CD4-positive, alpha-beta T cell (primary cell): ENCODE measurements at regions not wholly inside any gene's neighbourhood (a gene's known extent, or its start where the extent isn't known, plus 50 kb on each side); places are given as distances from the start of the nearest gene placed in this dataset.

Experiments used
- ATAC-seq: fragments of 200-7000 bp; cut with Tn5 transposase; one replicate; pipeline ENCODE4 v1.10.0; 2022; ENCODE audit warnings: mild to moderate bottlenecking; ENCODE audit not compliant: poor library complexity
- CTCF ChIA-PET: fragments of 350-600 bp; sonication (Branson Sonifier 250); formaldehyde crosslinking; loops from one replicate; lab custom pipeline; 2021; ENCODE audit warnings: antibody characterized with exemption, inconsistent platforms; lab: Charles Lee
- POLR2A ChIA-PET: fragments of 350-600 bp; sonication (Branson Sonifier 250); formaldehyde crosslinking; loops from one replicate; lab custom pipeline; 2021; ENCODE audit warnings: antibody characterized with exemption, inconsistent platforms; lab: Charles Lee
- DNase-seq, 14 experiments: peaks; one replicate each; pipeline ENCODE4 v3.0.0-alpha.2; 2013 to 2020; ENCODE audit warnings: mixed read lengths in 2 of 14
- H3K27ac ChIP-seq, 2 donors: one replicate each; pipeline versions ENCODE4 v1.5.1 to v1.7.0; 2013; ENCODE audit warnings: low read length in 2 of 2, low read depth in 1 of 2, mild to moderate bottlenecking in 1 of 2
- H3K27me3 ChIP-seq, 2 experiments: 1 replicate in 1 of 2; 2 replicates in 1 of 2; pipeline versions ENCODE4 v1.6.1 to v1.7.0; 2013; ENCODE audit warnings: low read length in 2 of 2, control low read depth in 1 of 2, mild to moderate bottlenecking in 1 of 2, moderate library complexity in 1 of 2; ENCODE audit not compliant: insufficient read depth in 2 of 2, control insufficient read depth in 1 of 2
- H3K36me3 ChIP-seq: one replicate; pipeline ENCODE4 v1.6.1; 2013; ENCODE audit warnings: low read length, control low read depth; ENCODE audit not compliant: insufficient read depth
- H3K4me1 ChIP-seq: one replicate; pipeline ENCODE4 v1.6.1; 2013; ENCODE audit warnings: low read length, control low read depth; ENCODE audit not compliant: insufficient read depth
- H3K4me3 ChIP-seq: one replicate; pipeline ENCODE4 v1.5.1; 2013; ENCODE audit warnings: mild to moderate bottlenecking, low read length, moderate library complexity
- H3K9me3 ChIP-seq, 2 experiments: 1 replicate in 1 of 2; 2 replicates in 1 of 2; pipeline versions ENCODE4 v1.6.1 to v1.7.0; 2013; ENCODE audit warnings: low read length in 2 of 2, mild to moderate bottlenecking in 2 of 2, control low read depth in 1 of 2, moderate library complexity in 1 of 2; ENCODE audit not compliant: control insufficient read depth in 1 of 2, insufficient read depth in 1 of 2
- H3K27ac Mint-ChIP-seq: one replicate; pipeline ENCODE4 v1.8.0; 2020; ENCODE audit warnings: mixed read lengths
- H3K27me3 Mint-ChIP-seq: one replicate; pipeline ENCODE4 v1.8.0; 2021; ENCODE audit warnings: mixed read lengths
- H3K36me3 Mint-ChIP-seq: one replicate; pipeline ENCODE4 v1.8.0; 2021; ENCODE audit warnings: low read depth, mixed read lengths
- H3K4me1 Mint-ChIP-seq: one replicate; pipeline ENCODE4 v1.8.0; 2021; ENCODE audit warnings: low read depth, mixed read lengths
- H3K4me3 Mint-ChIP-seq: one replicate; pipeline ENCODE4 v1.8.0; 2020; ENCODE audit warnings: mild to moderate bottlenecking, mixed read lengths
- H3K9me3 Mint-ChIP-seq: one replicate; pipeline ENCODE4 v1.8.0; 2020; ENCODE audit warnings: mixed read lengths
- intact Hi-C, 2 experiments: fragments of 100-400 bp; cut with DNase I in 1 of 2; cut with micrococcal nuclease in 1 of 2; formaldehyde crosslinking; loops; one replicate each; pipeline versions ENCODE4 v1.15.1 to v1.9.0; 2023 to 2025; cut with DNase I, micrococcal nuclease
- TF ChIP-seq, protein P1 (sequence below): fragments of 200-600 bp; IDR thresholded peaks from one replicate; pipeline ENCODE4 v1.8.0; 2022; ENCODE audit warnings: antibody characterized with exemption, mild to moderate bottlenecking

DNA sequence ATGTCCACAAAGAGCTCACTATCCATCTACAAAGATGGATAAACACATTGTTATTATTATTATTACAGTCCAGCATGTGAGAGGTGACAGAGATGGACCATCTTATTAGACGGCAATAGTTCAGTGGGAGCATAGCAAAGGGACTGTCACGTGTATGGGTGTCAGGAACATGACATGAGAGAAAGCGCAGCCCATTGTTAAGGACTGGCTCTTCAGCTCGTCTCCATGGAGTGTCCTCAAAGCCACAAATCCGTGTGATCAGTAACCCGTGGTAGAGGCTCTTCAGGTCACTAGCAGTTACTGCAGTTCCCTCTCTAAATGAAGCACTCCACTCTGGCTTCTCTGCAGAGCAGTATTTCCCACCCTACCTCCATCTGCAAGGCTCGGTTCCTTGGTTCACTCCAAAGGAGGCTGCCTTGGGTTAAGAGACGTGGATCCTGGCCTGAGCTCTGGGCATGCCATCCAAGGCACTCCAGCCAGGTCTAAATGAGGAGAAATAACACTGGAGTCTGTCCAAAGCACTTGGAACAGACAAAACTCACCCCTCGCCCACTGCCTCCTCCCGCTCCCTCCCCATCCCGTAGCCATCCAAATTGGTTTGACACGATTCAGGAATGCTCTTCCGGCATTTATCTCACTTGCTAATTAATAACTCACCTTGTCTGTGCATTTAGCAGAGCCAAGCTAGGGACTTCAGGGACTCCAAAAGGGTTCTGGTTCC is 122.3 kb upstream of the WWC1 start:
- TF ChIP-seq, protein P1, sequence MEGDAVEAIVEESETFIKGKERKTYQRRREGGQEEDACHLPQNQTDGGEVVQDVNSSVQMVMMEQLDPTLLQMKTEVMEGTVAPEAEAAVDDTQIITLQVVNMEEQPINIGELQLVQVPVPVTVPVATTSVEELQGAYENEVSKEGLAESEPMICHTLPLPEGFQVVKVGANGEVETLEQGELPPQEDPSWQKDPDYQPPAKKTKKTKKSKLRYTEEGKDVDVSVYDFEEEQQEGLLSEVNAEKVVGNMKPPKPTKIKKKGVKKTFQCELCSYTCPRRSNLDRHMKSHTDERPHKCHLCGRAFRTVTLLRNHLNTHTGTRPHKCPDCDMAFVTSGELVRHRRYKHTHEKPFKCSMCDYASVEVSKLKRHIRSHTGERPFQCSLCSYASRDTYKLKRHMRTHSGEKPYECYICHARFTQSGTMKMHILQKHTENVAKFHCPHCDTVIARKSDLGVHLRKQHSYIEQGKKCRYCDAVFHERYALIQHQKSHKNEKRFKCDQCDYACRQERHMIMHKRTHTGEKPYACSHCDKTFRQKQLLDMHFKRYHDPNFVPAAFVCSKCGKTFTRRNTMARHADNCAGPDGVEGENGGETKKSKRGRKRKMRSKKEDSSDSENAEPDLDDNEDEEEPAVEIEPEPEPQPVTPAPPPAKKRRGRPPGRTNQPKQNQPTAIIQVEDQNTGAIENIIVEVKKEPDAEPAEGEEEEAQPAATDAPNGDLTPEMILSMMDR, result no peak
- CTCF ChIA-PET, result no interaction called here
- intact Hi-C loops, result no loop called here
- no peak overlapping the region for H3K27ac ChIP-seq
- H3K27ac Mint-ChIP-seq, result no peak overlapping the region
- no peaks in the 10 kb centered on the region for H3K9me3 Mint-ChIP-seq
- H3K36me3 ChIP-seq, result no peaks in the 10 kb centered on the region
- H3K27me3 Mint-ChIP-seq, result peaks cover 9% of the 10 kb centered on the region
- H3K9me3 ChIP-seq, result no peaks in the 10 kb centered on the region
- H3K27me3 ChIP-seq, result no peaks in the 10 kb centered on the region
- no peak for DNase-seq
- POLR2A ChIA-PET, result no interaction called here
- H3K4me1 ChIP-seq, result peaks cover 7% of the 10 kb centered on the region
- no peak for ATAC-seq
- peaks cover 16% of the 10 kb centered on the region for H3K4me1 Mint-ChIP-seq
- no peak overlapping the region for H3K4me3 ChIP-seq
- no peaks in the 10 kb centered on the region for H3K36me3 Mint-ChIP-seq
- H3K4me3 Mint-ChIP-seq, result no peak overlapping the region

DNA sequence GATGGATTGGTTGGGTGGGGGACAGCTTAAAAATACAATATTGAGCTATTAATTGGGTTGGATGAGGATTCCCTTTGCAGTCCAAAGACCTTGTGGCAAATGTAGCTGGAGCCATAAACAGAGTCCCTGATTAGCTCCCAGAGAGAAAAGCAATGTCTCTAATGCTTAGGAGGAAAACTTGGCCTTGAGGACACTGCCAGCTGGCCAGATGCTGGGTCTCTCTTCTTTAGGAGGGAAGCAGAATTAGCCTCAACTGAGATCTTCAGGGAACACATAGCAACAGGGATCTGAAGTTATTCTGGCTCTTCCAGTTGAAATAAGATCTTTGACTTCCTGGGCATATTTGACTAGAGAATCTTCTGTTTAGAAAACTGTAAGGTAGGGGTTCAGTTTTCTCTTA is 121.7 kb upstream of the WWC1 start:
- POLR2A ChIA-PET, result no interaction called here

DNA sequence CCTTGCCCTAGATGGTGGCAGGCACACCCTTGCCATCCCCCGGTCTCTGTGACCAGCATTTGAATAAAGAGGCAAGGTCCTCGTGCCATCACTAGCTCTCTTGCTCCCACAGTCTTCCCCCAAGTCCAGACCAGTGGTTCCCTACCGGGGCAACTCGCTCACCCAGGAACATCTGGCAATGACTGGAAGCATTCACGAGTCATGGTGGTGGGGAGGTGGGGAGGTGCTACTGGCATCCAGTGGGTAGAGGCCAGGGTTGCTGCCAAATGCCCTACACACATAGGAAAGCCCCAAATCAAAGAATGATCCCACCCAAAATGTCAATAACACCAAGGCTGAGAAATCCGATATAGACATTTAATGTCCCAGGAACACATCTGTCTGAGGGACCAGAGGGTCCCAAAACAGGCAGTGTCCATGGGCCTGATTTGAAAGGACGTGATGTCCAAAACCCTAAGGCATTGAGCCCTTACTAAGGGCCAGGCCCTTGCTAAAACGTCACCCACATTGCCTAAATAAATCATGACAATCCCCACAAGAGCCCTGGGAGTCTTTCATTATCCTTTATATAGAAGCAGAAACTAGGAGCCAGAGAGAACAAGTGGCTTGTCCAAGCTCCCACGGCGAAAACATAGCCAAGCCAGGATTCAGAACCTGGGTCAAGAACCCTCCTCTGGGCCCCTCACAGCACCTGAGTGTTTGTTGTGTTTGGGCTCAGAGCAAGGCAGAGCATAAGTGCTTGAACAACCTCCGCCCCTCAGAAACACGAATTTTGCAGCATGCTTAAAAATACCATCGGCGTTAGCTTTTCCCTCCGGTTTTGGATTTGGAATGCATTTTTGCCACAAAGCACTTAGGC is 119.3 kb upstream of the WWC1 start:
- H3K27me3 Mint-ChIP-seq, result peaks cover 9% of the 10 kb centered on the region
- no peak overlapping the region for H3K4me3 Mint-ChIP-seq
- Histone ChIP-seq H3K4me1 (peaks cover 3% of the 10 kb centered on the region), H3K9me3 (no peaks in the 10 kb centered on the region), H3K36me3 (no peaks in the 10 kb centered on the region), H3K4me3 (no peak overlapping the region), H3K27me3 (no peaks in the 10 kb centered on the region), H3K27ac (no peak overlapping the region)
- no peaks in the 10 kb centered on the region for H3K36me3 Mint-ChIP-seq
- H3K27ac Mint-ChIP-seq, result no peak overlapping the region
- H3K4me1 Mint-ChIP-seq, result no peaks in the 10 kb centered on the region
- POLR2A ChIA-PET, result no interaction called here
- DNase-seq, result no peak
- intact Hi-C loops, result no loop called here
- H3K9me3 Mint-ChIP-seq, result no peaks in the 10 kb centered on the region
- TF ChIP-seq, protein P1, result no peak
- CTCF ChIA-PET, result interaction anchor here (0.5 kb wide), 1 partner anchor 26 kb away, joined by 3 read pairs; no protein-coding TSS in a partner anchor
- ATAC-seq, result no peak

More for the DNA sequence above, 121.7 kb upstream of the WWC1 start:
- Histone ChIP-seq H3K36me3 (no peaks in the 10 kb centered on the region), H3K9me3 (no peaks in the 10 kb centered on the region), H3K27me3 (no peaks in the 10 kb centered on the region), H3K4me1 (peaks cover 7% of the 10 kb centered on the region), H3K4me3 (no peak overlapping the region), H3K27ac (no peak overlapping the region)
- Mint-ChIP-seq H3K27me3 (peaks cover 9% of the 10 kb centered on the region), H3K9me3 (no peaks in the 10 kb centered on the region), H3K4me1 (peaks cover 16% of the 10 kb centered on the region), H3K36me3 (no peaks in the 10 kb centered on the region), H3K4me3 (no peak overlapping the region), H3K27ac (no peak overlapping the region)
- intact Hi-C loops, result no loop called here
- CTCF ChIA-PET, result no interaction called here
- TF ChIP-seq, protein P1, result no peak
- no peak for DNase-seq
- ATAC-seq, result no peak
